ENCODE measurements at regions not wholly inside any gene's neighbourhood (a gene's known extent, or its start where the extent isn't known, plus 50 kb on each side); places are given as distances from the start of the nearest gene placed in this dataset.

- TF ChIP-seq POLR2A (IDR thresholded peaks at IDR 0.05) = no peak
- no peak for TF ChIP-seq CTCF (IDR thresholded peaks at IDR 0.05)
Observed at GRCh38 chr3:75110741-75111140, 496.3 kb upstream of the CNTN3 start.

Measured in right lobe of liver (tissue), 4 donors.